Trophoblast cell (in vitro differentiated cells and primary cell): ENCODE measurements at regions not wholly inside any gene's neighbourhood (a gene's known extent, or its start where the extent isn't known, plus 50 kb on each side); places are given as distances from the start of the nearest gene placed in this dataset.
A peak's percentile ranks its signal among the peaks of the same experiment; 100 is the strongest.
"Not testable (repeated sequence)": the region's sequence is repeated elsewhere in the genome, so short reads cannot be mapped to it uniquely, and the experiment has no call there.

Experiments
- DNase-seq, 2 donors: peaks; one replicate each; pipeline ENCODE4 v3.0.0-alpha.2; 2016
- H2AFZ ChIP-seq: 2 replicates; pipeline ENCODE4 v1.6.1; 2013; ENCODE audit warnings: low read length, moderate library complexity, mild to moderate bottlenecking; ENCODE audit not compliant: insufficient read depth, poor library complexity
- H2AK5ac ChIP-seq: 2 replicates; pipeline ENCODE4 v1.6.1; 2013; ENCODE audit warnings: mild to moderate bottlenecking, low read length
- H2BK120ac ChIP-seq: 2 replicates; pipeline ENCODE4 v1.6.1; 2013; ENCODE audit warnings: low read length, mild to moderate bottlenecking, moderate library complexity; ENCODE audit not compliant: insufficient read depth, poor library complexity
- H2BK12ac ChIP-seq: 2 replicates; pipeline ENCODE4 v1.6.1; 2013; ENCODE audit warnings: mild to moderate bottlenecking, low read length, moderate library complexity
- H2BK5ac ChIP-seq: 2 replicates; pipeline ENCODE4 v1.6.1; 2013; ENCODE audit warnings: low read length, low read depth, moderate library complexity, mild to moderate bottlenecking; ENCODE audit not compliant: poor library complexity
- H3K14ac ChIP-seq: 2 replicates; pipeline ENCODE4 v1.6.1; 2013; ENCODE audit warnings: mild to moderate bottlenecking, low read length
- H3K18ac ChIP-seq: 2 replicates; pipeline ENCODE4 v1.6.1; 2013; ENCODE audit warnings: mild to moderate bottlenecking, low read length
- H3K23ac ChIP-seq: 2 replicates; pipeline ENCODE4 v1.6.1; 2013; ENCODE audit warnings: low read length
- H3K27ac ChIP-seq: 2 replicates; pipeline ENCODE4 v1.5.1; 2013; ENCODE audit warnings: low read depth, mild to moderate bottlenecking, inconsistent platforms, low read length, moderate library complexity
- H3K27me3 ChIP-seq: 2 replicates; pipeline ENCODE4 v1.6.1; 2013; ENCODE audit warnings: inconsistent platforms, mild to moderate bottlenecking, low read length, moderate library complexity; ENCODE audit not compliant: insufficient read depth
- H3K36me3 ChIP-seq, 2 experiments: 1 replicate in 1 of 2; 2 replicates in 1 of 2; pipeline ENCODE4 v1.6.1; 2013; ENCODE audit warnings: low read length in 2 of 2, mild to moderate bottlenecking in 2 of 2, moderate library complexity in 1 of 2; ENCODE audit not compliant: insufficient read depth in 2 of 2, control insufficient read depth in 1 of 2
- H3K4ac ChIP-seq: 2 replicates; pipeline ENCODE4 v1.6.1; 2013; ENCODE audit warnings: low read depth, mild to moderate bottlenecking, low read length, moderate library complexity
- H3K4me1 ChIP-seq, 2 experiments: 1 replicate in 1 of 2; 2 replicates in 1 of 2; pipeline ENCODE4 v1.6.1; 2013; ENCODE audit warnings: low read length in 2 of 2, mild to moderate bottlenecking in 2 of 2, moderate library complexity in 1 of 2; ENCODE audit not compliant: insufficient read depth in 2 of 2, control insufficient read depth in 1 of 2
- H3K4me2 ChIP-seq: 2 replicates; pipeline ENCODE4 v1.6.1; 2013; ENCODE audit warnings: inconsistent platforms, mild to moderate bottlenecking, low read length, moderate library complexity
- H3K4me3 ChIP-seq: 2 replicates; pipeline ENCODE4 v1.5.1; 2013; ENCODE audit warnings: mild to moderate bottlenecking, low read depth, low read length, inconsistent platforms
- H3K79me1 ChIP-seq: one replicate; pipeline ENCODE4 v1.6.1; 2013; ENCODE audit warnings: low read length
- H3K79me2 ChIP-seq: 2 replicates; pipeline ENCODE4 v1.6.1; 2013; ENCODE audit warnings: low read length, mild to moderate bottlenecking; ENCODE audit not compliant: control insufficient read depth, insufficient read depth, poor library complexity
- H3K9ac ChIP-seq: 2 replicates; pipeline ENCODE4 v1.6.1; 2013; ENCODE audit warnings: mild to moderate bottlenecking, low read length
- H3K9me3 ChIP-seq: 2 replicates; pipeline ENCODE4 v1.6.1; 2013; ENCODE audit warnings: low read depth, mild to moderate bottlenecking, control low read depth, inconsistent platforms, low read length; ENCODE audit not compliant: insufficient read depth
- H4K12ac ChIP-seq: 2 replicates; pipeline ENCODE4 v1.6.1; 2013; ENCODE audit warnings: low read depth, mild to moderate bottlenecking, low read length, moderate library complexity
- H4K8ac ChIP-seq: 2 replicates; pipeline ENCODE4 v1.6.1; 2013; ENCODE audit warnings: low read depth, mild to moderate bottlenecking, low read length, moderate library complexity
- H4K91ac ChIP-seq: one replicate; pipeline ENCODE4 v1.6.1; 2013; ENCODE audit warnings: low read depth, mild to moderate bottlenecking, low read length, moderate library complexity
- WGBS: extraction: QIAGEN DNeasy Blood & Tissue Kit; methylation state at CpG from one replicate; pipeline ENCODE4 v1.1.7; 2013; ENCODE audit warnings: missing lambda C conversion rate; ENCODE audit not compliant: insufficient read length, insufficient coverage; ENCODE audit errors: extremely low coverage; 5-methylcytosine and 5-hydroxymethylcytosine counted together

DNA sequence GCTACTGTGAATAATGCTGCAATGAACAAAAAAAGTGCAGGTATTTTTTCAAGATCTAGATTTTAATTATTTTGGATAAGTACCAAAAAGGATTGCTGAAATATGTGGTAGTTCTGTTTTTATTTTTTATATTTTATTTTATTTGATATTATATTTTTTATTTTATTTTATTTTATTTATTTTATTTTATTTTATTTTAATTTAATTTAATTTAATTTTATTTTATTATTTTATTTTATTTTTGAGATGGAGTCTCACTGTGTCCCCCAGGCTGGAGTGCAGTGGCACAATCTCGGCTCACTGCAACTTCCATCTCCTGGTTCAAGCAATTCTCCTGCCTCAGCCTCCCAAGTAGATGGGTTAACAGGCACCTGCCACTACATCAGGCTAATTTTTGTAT lies 416.5 kb downstream of the NEBL start:
- not testable (repeated sequence) for H2BK120ac ChIP-seq, H4K8ac ChIP-seq, H2BK5ac ChIP-seq, H3K18ac ChIP-seq, H3K4ac ChIP-seq, H3K27me3 ChIP-seq, H2AFZ ChIP-seq, H3K4me2 ChIP-seq, DNase-seq, H2BK12ac ChIP-seq, H3K4me1 ChIP-seq, H4K12ac ChIP-seq, H3K79me2 ChIP-seq, H4K91ac ChIP-seq, H3K9ac ChIP-seq, H3K23ac ChIP-seq, H3K9me3 ChIP-seq, H3K4me3 ChIP-seq, H3K79me1 ChIP-seq, H3K36me3 ChIP-seq, H3K14ac ChIP-seq, H3K27ac ChIP-seq, H2AK5ac ChIP-seq
- WGBS = no CpG with 5 or more reads among the region's 1 CpG

DNA sequence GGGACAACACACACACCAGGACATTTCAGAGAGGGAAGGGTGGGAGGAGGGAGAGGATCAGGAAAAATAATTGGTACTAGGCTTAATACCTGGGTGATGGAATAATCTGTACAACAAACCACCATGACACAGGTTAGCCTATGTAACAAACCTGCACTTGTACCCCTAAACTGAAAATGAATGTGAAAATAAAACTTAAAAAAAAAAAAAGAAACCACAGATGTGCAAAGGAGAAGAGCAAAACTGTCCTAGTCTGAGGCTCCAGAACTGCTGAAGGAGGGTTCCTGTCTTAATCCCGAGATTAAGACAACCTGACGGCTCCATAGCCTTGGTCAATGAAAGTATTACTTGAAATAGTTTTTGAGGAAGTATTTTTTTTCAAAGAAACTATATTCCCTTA lies 423.0 kb downstream of the NEBL start:
- no peak overlapping the region for H3K4ac ChIP-seq
- no peak overlapping the region for H3K4me3 ChIP-seq
- no peak overlapping the region for H3K9ac ChIP-seq
- no peak overlapping the region for H2BK12ac ChIP-seq
- no CpG with 5 or more reads among the region's 2 CpGs for WGBS
- no peak overlapping the region for H3K18ac ChIP-seq
- no peaks in the 10 kb centered on the region for H3K27me3 ChIP-seq
- no peak overlapping the region for H4K91ac ChIP-seq
- DNase-seq = no peak
- no peaks in the 10 kb centered on the region for H3K9me3 ChIP-seq
- peaks cover 0 to 2% of the 10 kb centered on the region in 2 experiments for H3K4me1 ChIP-seq
- H3K4me2 ChIP-seq = no peak overlapping the region
- H3K27ac ChIP-seq = no peak overlapping the region
- no peak overlapping the region for H4K8ac ChIP-seq
- H2AFZ ChIP-seq = no peak overlapping the region
- no peak overlapping the region for H2AK5ac ChIP-seq
- no peak overlapping the region for H3K23ac ChIP-seq
- H4K12ac ChIP-seq = no peak overlapping the region
- no peaks in the 10 kb centered on the region for H3K36me3 ChIP-seq
- no peaks in the 10 kb centered on the region for H3K79me1 ChIP-seq
- no peak overlapping the region for H3K14ac ChIP-seq
- H3K79me2 ChIP-seq = no peaks in the 10 kb centered on the region
- no peak overlapping the region for H2BK5ac ChIP-seq
- no peak overlapping the region for H2BK120ac ChIP-seq

DNA sequence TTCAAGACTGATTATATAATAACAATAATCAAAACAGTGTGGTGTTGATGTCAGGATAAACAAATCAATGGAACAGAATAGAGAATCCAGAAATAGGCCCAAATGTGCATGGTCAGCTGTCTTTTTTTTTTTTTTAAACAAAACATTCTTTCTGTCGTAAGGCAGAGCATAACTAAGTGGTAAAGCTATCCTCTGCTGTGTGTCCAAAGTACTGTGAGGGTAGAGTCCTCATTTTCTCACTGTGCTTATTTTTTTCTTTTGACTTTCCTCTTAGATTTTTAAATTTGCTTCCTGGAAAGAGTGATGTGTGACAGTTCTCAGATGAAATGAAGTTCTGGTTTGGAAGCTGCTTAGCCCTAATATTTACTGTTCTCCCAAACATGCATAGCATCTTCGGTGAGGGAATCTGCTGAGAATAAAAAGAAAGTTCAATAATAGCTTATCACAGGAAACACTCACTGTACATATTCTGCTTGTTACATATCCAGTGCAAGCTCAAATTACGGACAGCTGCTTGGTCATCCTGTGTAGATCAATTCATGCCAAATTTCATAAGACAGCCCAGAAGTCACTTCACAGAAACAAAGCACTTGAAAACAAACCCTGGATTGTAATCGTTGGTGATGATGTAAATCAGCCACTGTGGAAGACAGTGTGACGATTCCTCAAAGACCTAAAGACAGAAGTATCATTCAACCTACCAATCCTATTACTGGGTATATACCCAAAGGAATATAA lies 423.9 kb downstream of the NEBL start:
- Histone ChIP-seq H3K9ac (no peak overlapping the region), H4K8ac (no peak overlapping the region), H3K23ac (no peak overlapping the region), H3K4me3 (no peak overlapping the region), H2BK120ac (no peak overlapping the region), H3K18ac (no peak overlapping the region), H3K4ac (no peak overlapping the region), H3K27ac (no peak overlapping the region), H4K91ac (no peak overlapping the region), H3K4me2 (no peak overlapping the region), H2AFZ (no peak overlapping the region), H3K14ac (no peak overlapping the region), H3K79me1 (no peaks in the 10 kb centered on the region), H3K36me3 (no peaks in the 10 kb centered on the region), H4K12ac (no peak overlapping the region), H3K4me1 (peaks cover 0 to 2% of the 10 kb centered on the region in 2 experiments), H3K79me2 (no peaks in the 10 kb centered on the region), H2BK12ac (no peak overlapping the region), H2BK5ac (no peak overlapping the region), H3K9me3 (no peaks in the 10 kb centered on the region), H3K27me3 (no peaks in the 10 kb centered on the region), H2AK5ac (no peak overlapping the region)
- DNase-seq = no peak
- no CpG with 5 or more reads among the region's 5 CpGs for WGBS

DNA sequence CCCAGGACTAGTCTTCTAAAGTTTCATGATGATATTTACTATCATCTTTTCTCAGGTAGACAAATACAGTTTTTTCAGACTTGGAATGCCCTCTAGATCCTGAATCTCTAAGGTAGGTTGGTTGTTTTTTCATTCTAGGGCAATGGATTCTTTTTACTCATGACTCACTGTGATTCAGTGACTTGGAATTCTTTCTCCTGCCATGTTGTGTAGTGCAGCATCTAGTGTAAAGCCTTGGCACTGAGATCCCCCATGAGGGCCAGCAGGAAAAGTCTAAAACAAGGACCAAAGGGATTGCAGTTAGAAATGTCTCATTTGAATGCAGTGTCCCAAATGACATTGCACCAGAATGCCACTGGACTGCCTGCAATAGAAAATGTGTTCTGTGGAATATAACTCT lies 430.4 kb downstream of the NEBL start:
- Histone ChIP-seq H4K8ac (no peak overlapping the region), H3K36me3 (peaks cover 4 to 7% of the 10 kb centered on the region in 2 experiments), H3K4ac (no peak overlapping the region), H3K27me3 (no peaks in the 10 kb centered on the region), H3K4me1 (peaks cover 0 to 2% of the 10 kb centered on the region in 2 experiments), H2BK12ac (no peak overlapping the region), H2AK5ac (no peak overlapping the region), H3K4me2 (no peak overlapping the region), H3K79me1 (no peaks in the 10 kb centered on the region), H3K14ac (no peak overlapping the region), H3K18ac (no peak overlapping the region), H3K4me3 (no peak overlapping the region), H3K27ac (no peak overlapping the region), H3K9me3 (peaks cover 5% of the 10 kb centered on the region), H2BK5ac (no peak overlapping the region), H3K23ac (no peak overlapping the region), H2BK120ac (no peak overlapping the region), H4K91ac (no peak overlapping the region), H3K79me2 (no peaks in the 10 kb centered on the region), H2AFZ (no peak overlapping the region), H4K12ac (no peak overlapping the region), H3K9ac (no peak overlapping the region)
- DNase-seq = peak in 1 of 2 donors; percentile 51
